SK-N-SH (cell line): ENCODE measurements at regions not wholly inside any gene's neighbourhood (a gene's known extent, or its start where the extent isn't known, plus 50 kb on each side); places are given as distances from the start of the nearest gene placed in this dataset.

ENCODE experiments used
- CTCF ChIA-PET: fragments of 300-600, 350-600 bp; formaldehyde crosslinking; extraction: SDS; loops from one replicate; lab custom pipeline; 2021; lab: Yijun Ruan, JAX
- POLR2A ChIA-PET: fragments of 350-600 bp; sonication (Branson Sonifier 250); formaldehyde crosslinking; extraction: SDS; loops from one replicate; lab custom pipeline; 2020; ENCODE audit warnings: antibody characterized with exemption, inconsistent platforms; lab: Yijun Ruan, JAX
- DNase-seq: peaks from one replicate; pipeline ENCODE4 v3.0.0; 2012
- H2AFZ ChIP-seq: fragments of 200-600 bp; sonication (generic); 2 replicates; pipeline ENCODE4 v1.8.1; 2016; ENCODE audit warnings: antibody characterized with exemption, mild to moderate bottlenecking, low read depth
- H3F3A ChIP-seq: fragments of 200-600 bp; sonication (generic); replicated peaks from 2 replicates; pipeline ENCODE3; 2016; ENCODE audit warnings: antibody characterized with exemption, mild to moderate bottlenecking; ENCODE audit not compliant: insufficient read depth
- H3K27ac ChIP-seq, 2 experiments: fragments of 200-500 bp in 1 of 2; fragments of 200-600 bp in 1 of 2; sonication (Bioruptor generic) in 1 of 2; sonication (generic), shearing (Covaris generic) in 1 of 2; 2 replicates each; pipeline versions ENCODE4 v1.5.1 to v1.6.1; 2014 to 2016; ENCODE audit warnings: low read depth in 2 of 2, inconsistent platforms in 1 of 2, low read length in 1 of 2, mild to moderate bottlenecking in 1 of 2, mixed read lengths in 1 of 2
- H3K27me3 ChIP-seq: fragments of 200-600 bp; sonication (generic), shearing (Covaris generic); 2 replicates; pipeline ENCODE4 v1.6.1; 2016; ENCODE audit warnings: mixed run types; ENCODE audit not compliant: insufficient read depth
- H3K36me3 ChIP-seq, 2 experiments: fragments of 200-500 bp in 1 of 2; fragments of 200-600 bp in 1 of 2; sonication (Bioruptor generic) in 1 of 2; sonication (generic) in 1 of 2; replicated peaks in 1 of 2; 2 replicates each; pipeline versions ENCODE3 to v1.5.1; 2014 to 2016; ENCODE audit warnings: low read length in 1 of 2, mild to moderate bottlenecking in 1 of 2; ENCODE audit not compliant: insufficient read depth in 2 of 2, control insufficient read depth in 1 of 2
- H3K4me1 ChIP-seq, 2 experiments: fragments of 200-500 bp in 1 of 2; fragments of 200-600 bp in 1 of 2; sonication (Bioruptor generic) in 1 of 2; sonication (generic), shearing (Covaris generic) in 1 of 2; 2 replicates each; pipeline versions ENCODE4 v1.5.1 to v1.6.1; 2014 to 2016; ENCODE audit warnings: low read depth in 1 of 2, low read length in 1 of 2, mixed run types in 1 of 2; ENCODE audit not compliant: insufficient read depth in 2 of 2, control insufficient read depth in 1 of 2
- H3K4me2 ChIP-seq: fragments of 200-600 bp; sonication (generic), shearing (Covaris generic); 2 replicates; pipeline ENCODE4 v1.6.1; 2017; ENCODE audit warnings: mixed run types
- H3K4me3 ChIP-seq, 2 experiments: fragments of 200-500 bp in 1 of 2; fragments of 200-600 bp in 1 of 2; sonication (Bioruptor generic) in 1 of 2; sonication (generic), shearing (Covaris generic) in 1 of 2; 2 replicates each; pipeline versions ENCODE4 v1.5.1 to v1.8.1; 2014 to 2016; ENCODE audit warnings: low read depth in 2 of 2, inconsistent platforms in 1 of 2, low read length in 1 of 2, mild to moderate bottlenecking in 1 of 2, mixed read lengths in 1 of 2, moderate library complexity in 1 of 2
- H3K79me2 ChIP-seq: fragments of 200-600 bp; sonication (generic); 2 replicates; pipeline ENCODE4 v1.8.1; 2017; ENCODE audit warnings: mild to moderate bottlenecking; ENCODE audit not compliant: insufficient read depth
- H3K9ac ChIP-seq: fragments of 200-600 bp; sonication (generic); 2 replicates; pipeline ENCODE4 v1.6.1; 2017; ENCODE audit warnings: mixed run types
- H3K9me2 ChIP-seq: fragments of 200-600 bp; sonication (generic); 2 replicates; pipeline ENCODE4 v1.6.1; 2017; ENCODE audit warnings: mixed run types
- H3K9me3 ChIP-seq: fragments of 200-600 bp; sonication (generic); 2 replicates; pipeline ENCODE4 v1.6.1; 2017; ENCODE audit warnings: mixed run types, mild to moderate bottlenecking, moderate library complexity
- H4K20me1 ChIP-seq: fragments of 200-600 bp; sonication (generic); 2 replicates; pipeline ENCODE4 v1.6.1; 2017; ENCODE audit warnings: mild to moderate bottlenecking, mixed run types; ENCODE audit not compliant: insufficient read depth
- CTCF ChIP-seq: fragments of 200-600 bp; sonication (generic); IDR thresholded peaks from 2 replicates; pipeline ENCODE4 v1.6.1; 2017; ENCODE audit warnings: antibody characterized with exemption, mild to moderate bottlenecking, moderate library complexity
- TAF1 ChIP-seq: IDR thresholded peaks from 2 replicates; pipeline ENCODE4 v1.6.1; 2012; ENCODE audit warnings: low read depth, mild to moderate bottlenecking, low read length, moderate library complexity, borderline replicate concordance
- WGBS: methylation state at CpG from one replicate; pipeline ENCODE4 v1.1.6; 2017; ENCODE audit warnings: low lambda C conversion rate; 5-methylcytosine and 5-hydroxymethylcytosine counted together
- TF ChIP-seq, protein P1 (sequence below): IDR thresholded peaks from 2 replicates; pipeline ENCODE4 v1.4.0; 2012; ENCODE audit warnings: low read depth, borderline replicate concordance

- Histone ChIP-seq H3K9me2 (no peaks in the 10 kb centered on the region), H3K27me3 (no peaks in the 10 kb centered on the region), H2AFZ (no peak overlapping the region), H3K36me3 (no peaks in the 10 kb centered on the region), H3K9ac (no peak overlapping the region), H3F3A (no peaks in the 10 kb centered on the region), H4K20me1 (no peaks in the 10 kb centered on the region), H3K27ac (no peak overlapping the region), H3K4me2 (no peak overlapping the region), H3K9me3 (no peaks in the 10 kb centered on the region), H3K4me1 (no peaks in the 10 kb centered on the region; a peak in 1 of 4 replicates), H3K4me3 (no peak overlapping the region), H3K79me2 (no peaks in the 10 kb centered on the region)
- TF ChIP-seq, protein P1, sequence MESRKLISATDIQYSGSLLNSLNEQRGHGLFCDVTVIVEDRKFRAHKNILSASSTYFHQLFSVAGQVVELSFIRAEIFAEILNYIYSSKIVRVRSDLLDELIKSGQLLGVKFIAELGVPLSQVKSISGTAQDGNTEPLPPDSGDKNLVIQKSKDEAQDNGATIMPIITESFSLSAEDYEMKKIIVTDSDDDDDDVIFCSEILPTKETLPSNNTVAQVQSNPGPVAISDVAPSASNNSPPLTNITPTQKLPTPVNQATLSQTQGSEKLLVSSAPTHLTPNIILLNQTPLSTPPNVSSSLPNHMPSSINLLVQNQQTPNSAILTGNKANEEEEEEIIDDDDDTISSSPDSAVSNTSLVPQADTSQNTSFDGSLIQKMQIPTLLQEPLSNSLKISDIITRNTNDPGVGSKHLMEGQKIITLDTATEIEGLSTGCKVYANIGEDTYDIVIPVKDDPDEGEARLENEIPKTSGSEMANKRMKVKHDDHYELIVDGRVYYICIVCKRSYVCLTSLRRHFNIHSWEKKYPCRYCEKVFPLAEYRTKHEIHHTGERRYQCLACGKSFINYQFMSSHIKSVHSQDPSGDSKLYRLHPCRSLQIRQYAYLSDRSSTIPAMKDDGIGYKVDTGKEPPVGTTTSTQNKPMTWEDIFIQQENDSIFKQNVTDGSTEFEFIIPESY: no peak
- peak; percentile 25; the same call in 1 of the 2 replicates for TF ChIP-seq CTCF
- 72% methylated on average over 3 of the region's 4 CpGs for WGBS
- DNase-seq: no peak
- POLR2A ChIA-PET: no interaction called here
- CTCF ChIA-PET: interaction anchor here (1.4 kb wide), 2 partner anchors 24 to 88 kb away, joined by 3 read pairs; no protein-coding TSS in a partner anchor
Observed at GRCh38 chr1:62926681-62927252, 142.8 kb downstream of the ATG4C start.

DNA sequence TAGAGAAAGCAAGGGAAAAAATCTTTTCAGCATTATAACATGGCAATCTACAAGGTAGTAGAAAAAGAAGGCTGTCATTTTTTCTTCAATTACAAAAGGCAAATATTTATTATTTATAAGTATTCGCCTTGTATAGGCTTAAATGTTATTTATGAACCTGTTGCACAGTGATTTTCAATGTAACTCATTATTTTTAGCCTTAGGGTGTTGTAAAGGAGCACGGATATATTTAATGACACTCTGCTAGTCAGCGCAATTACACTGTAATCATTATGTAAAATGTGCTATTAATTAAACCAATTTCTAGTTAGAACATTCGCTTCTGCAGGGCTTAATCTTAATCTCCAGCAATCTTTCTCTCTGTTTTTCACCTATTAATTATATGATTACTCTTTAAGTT is 145.0 kb downstream of the ATG4C start:
- 43% methylated on average over 4 of the region's 4 CpGs for WGBS
- POLR2A ChIA-PET: no interaction called here
- Histone ChIP-seq H3K9ac (no peak overlapping the region), H3K4me3 (no peak overlapping the region), H3K4me1 (no peaks in the 10 kb centered on the region; a peak in 1 of 4 replicates), H3K9me3 (no peaks in the 10 kb centered on the region), H3K27ac (no peak overlapping the region)
- TF ChIP-seq TAF1 (no peak), CTCF (no peak)
- TF ChIP-seq, all 33 proteins: peak for 0
- Histone ChIP-seq H3K79me2 (no peaks in the 10 kb centered on the region), H2AFZ (no peak overlapping the region), H3K36me3 (no peaks in the 10 kb centered on the region), H3K9me2 (no peaks in the 10 kb centered on the region), H4K20me1 (no peaks in the 10 kb centered on the region), H3F3A (no peaks in the 10 kb centered on the region), H3K4me2 (no peak overlapping the region), H3K27me3 (no peaks in the 10 kb centered on the region)
- DNase-seq: no peak
- CTCF ChIA-PET: no interaction called here
